ENCODE measurements at regions not wholly inside any gene's neighbourhood (a gene's known extent, or its start where the extent isn't known, plus 50 kb on each side); places are given as distances from the start of the nearest gene placed in this dataset.
"Not testable (repeated sequence)": the region's sequence is repeated elsewhere in the genome, so short reads cannot be mapped to it uniquely, and the experiment has no call there.

DNA sequence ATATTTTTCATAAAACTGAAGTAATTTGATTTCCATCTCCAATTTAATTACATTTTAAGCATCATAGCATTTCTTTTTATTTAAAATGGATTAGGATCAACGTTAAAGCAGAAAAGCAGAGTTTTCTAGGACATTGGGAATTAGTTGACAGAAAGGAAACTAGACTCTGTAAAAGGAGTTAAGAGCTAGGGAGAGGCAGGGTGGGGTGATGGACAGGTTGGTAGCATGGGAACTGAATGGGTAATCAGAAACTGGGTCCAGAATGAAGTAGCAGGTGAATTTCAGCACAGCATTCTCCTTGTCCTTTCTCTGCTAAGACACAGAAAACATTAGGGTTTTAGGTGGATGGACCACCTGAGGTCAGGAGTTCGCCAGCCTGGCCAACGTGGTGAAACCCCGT lies 97.6 kb downstream of the ANAPC4 start:
- CTCF ChIA-PET = no interaction called here
- POLR2A ChIA-PET = no interaction called here

DNA sequence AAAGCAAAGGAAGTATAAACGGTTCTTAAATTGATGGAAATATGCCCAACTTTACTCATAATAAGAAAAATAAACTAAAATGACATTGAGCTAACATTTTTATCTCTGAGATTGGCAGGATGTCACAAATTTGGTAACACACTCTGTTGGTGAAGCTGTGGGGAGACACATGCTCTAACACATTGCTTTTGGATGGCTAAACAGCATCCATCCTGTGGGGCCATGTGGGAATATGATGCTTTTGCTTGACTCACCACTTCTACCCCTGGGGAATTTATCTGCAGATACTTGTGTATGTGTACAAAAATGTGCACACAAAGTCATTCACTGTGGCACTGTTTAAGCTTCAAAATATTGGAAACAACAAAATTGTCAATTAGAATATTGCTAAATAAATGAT lies 100.2 kb downstream of the ANAPC4 start:
- ChIA-PET POLR2A (no interaction called here), CTCF (interaction anchor here (1.2 to 1.4 kb wide), 2 partner anchors 15 to 37 kb away, joined by 3 read pairs; no protein-coding TSS in a partner anchor)

DNA sequence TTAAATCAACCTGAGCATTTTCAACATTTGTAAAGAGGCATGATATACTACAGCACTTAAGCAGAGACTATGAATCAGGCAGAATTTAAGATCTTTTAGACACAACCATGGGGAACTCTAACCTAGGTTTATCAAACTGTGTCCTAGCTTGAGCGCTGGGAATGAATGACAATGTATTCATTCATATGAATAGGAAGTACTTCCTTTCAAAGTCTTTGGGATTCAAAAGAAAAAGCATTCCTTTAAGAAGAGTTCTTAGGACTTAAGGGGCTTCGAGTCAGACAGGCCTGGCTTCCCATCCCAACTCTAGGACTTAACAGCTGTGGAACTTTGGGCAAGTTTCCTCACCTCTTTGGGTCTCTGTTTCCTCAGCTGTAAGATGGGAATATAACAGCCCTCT lies 104.6 kb downstream of the ANAPC4 start:
- ChIA-PET POLR2A (no interaction called here), CTCF (no interaction called here)

DNA sequence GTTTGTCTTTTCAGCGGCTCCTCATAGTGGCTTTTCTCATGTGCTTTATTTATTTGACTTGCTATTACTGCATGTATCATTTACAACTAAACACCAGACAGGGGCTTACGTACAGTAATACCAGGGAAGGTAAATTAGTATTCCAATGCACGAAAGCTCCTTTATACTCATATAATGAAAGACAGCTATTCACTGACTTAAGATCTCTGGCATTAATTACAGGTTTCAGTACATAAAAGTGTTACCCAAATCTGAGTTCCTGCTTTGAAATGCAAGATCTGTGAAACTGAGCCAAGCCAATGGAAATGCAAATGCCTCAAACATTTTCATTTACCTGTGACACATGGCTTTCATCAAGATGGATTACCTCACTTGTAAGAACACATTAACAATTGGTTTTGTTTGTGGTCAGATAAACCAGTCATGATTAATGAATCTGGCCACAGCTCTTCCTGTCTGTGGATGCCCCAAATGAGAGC lies 107.2 kb downstream of the ANAPC4 start:
- POLR2A ChIA-PET = no interaction called here
- CTCF ChIA-PET = no interaction called here

DNA sequence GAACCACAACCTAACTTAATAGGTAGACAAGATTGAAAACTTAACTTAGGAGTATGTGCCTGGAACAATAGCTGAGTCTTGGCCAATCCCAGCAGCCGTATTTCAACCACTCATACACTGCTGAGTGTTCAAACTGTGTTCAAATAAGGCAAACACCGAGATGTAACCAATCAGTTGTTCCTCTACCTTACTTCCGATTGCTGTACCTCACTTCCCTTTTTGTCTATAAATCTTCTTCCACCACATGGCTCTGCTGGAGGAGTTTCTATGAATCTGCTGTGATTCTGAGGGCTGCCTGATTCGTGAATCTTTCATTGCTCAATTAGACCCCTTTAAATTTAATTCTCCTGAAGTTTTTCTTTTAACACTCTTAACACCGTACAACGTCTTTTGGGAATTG lies 108.0 kb downstream of the ANAPC4 start:
- POLR2A ChIA-PET = no interaction called here

DNA sequence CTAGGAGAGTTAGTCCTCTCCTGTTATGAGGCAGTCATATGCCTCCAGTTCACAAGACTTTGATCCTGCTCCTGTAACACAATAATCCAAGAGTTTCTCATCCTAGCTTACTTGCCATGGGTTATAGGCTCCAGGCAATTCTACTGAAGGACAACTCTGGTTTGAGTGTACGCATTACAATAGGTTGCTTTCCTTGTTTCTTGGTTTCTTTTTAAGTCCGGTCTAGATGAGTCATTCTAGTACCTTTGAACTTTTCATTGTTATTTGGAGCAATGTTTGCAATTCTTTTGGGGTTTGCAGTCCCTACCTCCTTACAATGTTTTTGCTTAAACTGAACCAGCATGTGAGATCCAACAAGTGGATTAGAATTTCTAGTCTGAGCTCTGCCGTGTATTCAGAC lies 109.1 kb downstream of the ANAPC4 start:
- CTCF ChIA-PET = no interaction called here
- POLR2A ChIA-PET = no interaction called here

More for the DNA sequence above, 108.0 kb downstream of the ANAPC4 start:
- CTCF ChIA-PET = no interaction called here

DNA sequence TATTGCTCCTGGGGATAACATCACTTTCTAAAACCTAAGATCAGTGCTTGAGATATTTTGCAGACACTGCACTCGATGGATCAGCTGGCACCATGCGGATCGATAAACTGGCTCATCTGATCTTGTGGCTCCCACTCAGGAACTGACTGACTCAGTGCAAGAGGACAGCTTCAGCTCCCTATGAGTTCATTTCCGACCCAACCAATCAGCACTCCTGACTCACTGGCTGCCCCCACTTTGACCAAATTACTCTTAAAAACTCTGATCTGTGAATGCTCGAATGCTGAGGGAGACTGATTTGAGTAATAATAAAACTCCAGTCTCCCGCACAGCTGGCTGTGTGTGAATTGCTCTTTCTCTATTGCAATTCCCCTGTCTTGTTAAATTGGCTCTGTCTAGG lies 110.1 kb downstream of the ANAPC4 start:
- ChIA-PET CTCF (no interaction called here), POLR2A (no interaction called here)

DNA sequence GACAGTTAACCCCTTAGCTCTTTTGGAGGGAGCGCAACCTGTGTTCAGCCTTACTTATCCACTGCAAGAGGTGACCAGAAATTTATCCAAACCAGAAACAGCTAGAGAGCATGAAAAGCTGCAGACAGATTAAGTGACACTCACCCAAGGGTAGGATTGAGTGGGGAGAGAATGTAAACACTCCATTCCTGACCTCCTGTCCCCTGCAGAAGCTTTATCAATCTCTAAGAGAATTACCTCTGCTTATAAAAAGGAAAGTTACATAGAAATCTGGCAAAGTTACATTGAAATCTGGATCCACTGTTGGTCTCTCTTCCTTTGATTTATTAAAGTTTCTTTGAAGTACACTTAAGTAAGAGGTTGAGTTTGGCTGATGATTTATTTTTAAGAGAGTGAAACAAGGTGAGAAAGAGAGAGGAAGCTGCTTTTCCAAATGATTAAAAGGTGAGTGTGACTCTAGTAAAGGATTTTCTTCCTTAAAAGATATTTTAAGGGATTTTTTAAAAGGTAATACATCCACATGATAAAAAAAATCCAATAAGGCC lies 112.3 kb downstream of the ANAPC4 start:
- POLR2A ChIA-PET = no interaction called here
- CTCF ChIA-PET = no interaction called here

DNA sequence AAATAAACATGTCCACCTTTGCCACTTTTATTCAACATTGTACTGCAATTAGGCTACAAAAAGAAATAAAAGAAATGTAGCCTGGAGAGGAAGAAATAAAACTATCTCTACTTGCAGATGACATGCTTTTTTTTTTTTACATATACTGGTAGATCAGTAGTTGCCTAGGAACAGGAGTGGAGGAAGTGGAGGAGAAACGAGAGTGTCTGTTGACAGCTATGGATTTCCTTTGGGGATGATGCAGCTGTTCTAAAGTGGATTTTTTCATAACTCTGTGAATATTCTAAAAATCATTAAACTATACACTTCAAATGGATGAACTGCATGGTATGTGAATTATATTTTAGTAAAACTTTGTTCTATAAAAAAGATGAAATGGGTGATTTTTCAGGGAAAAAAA lies 116.4 kb downstream of the ANAPC4 start:
- ChIA-PET CTCF (no interaction called here), POLR2A (no interaction called here)

DNA sequence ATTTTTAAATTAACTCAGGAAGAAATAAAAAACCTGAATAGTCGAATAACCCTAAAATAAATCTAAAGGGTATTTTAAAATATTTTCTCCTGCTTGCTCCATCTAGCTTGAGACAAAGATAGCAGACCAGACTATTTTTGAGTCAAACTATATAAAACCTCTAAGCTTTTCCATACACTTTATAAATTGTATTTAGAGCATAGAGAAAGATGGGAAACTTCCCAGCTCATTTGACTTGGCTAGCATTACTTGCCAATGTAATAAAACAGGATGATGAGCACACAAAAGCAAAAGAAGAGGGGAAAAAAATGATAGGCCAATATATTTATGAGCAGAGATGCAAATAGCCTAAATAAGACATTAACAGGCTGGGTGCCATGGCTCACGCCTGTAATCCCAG lies 117.1 kb downstream of the ANAPC4 start:
- ChIA-PET CTCF (no interaction called here), POLR2A (no interaction called here)

DNA sequence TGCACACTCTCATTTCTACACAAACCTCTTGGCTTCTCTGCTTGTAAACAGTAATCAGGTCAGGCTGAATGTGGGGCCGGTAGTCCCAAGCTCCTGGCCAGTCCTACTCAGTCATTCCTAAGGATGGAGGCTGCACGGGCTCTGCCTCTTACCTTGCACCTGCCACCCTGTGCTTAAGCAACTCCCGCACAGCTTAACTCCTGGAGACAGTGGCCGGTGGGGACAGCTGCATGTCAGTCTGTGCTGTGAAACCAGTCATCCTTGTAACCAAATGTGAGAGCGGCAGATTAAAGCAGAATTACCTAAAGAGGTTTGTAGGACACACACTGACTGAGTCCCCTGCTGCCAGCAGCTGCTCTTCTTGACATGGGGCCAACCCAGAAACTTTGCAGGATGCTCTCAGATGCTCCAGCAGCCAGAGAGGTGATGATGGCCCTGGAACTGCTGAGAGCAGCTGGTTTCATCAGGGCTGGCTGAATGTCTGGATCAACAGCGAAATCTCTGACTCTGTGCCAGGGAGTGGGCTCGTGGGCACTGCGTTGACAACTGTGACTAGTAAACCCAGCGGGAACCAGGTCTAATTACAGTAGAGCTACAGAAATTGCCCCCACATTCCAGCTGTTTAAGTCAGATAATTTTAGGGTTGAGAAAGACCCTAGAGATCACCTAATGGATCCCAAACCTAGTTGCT lies 123.7 kb downstream of the ANAPC4 start:
- CTCF ChIA-PET = no interaction called here

DNA sequence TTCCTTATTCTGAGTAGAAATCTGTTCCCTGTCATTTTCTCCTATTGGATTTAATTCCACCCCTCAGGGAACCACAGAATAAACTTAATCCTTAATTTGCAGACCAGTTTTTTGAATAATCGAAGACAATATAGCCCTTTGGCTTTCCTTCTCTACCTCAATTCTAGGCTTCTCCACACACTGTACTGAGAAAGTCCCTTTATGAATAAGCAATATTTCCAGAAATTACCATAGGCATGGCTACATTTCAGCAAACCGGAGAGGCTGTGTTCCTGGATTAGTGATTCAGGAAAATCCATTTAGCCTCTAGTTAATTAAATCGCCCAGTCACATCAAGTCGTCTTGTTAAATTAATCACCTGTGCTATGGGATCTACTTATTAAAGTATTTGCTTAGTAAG lies 125.1 kb downstream of the ANAPC4 start:
- POLR2A ChIA-PET = no interaction called here

More for the DNA sequence above, 123.7 kb downstream of the ANAPC4 start:
- POLR2A ChIA-PET = no interaction called here

DNA sequence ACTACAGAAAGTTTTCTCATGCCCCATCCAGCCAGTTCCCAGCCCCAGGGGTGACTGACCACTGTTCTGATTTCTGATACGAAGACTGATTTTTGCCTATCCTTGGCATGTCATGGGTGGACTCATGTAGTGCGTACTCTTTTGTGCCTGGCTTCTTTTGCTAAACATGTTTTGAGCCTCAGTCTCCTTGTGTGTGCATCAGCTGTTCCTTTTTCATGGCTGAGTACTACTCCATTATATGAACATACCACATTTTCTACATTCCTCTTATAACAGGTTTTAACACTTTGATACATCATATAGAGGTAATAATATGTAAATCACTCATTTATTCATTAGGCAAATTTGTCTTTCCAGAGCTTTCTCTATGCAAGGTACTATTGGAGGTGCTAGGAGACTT lies 126.7 kb downstream of the ANAPC4 start:
- ChIA-PET CTCF (no interaction called here), POLR2A (no interaction called here)

More for the DNA sequence above, 125.1 kb downstream of the ANAPC4 start:
- CTCF ChIA-PET = no interaction called here

DNA sequence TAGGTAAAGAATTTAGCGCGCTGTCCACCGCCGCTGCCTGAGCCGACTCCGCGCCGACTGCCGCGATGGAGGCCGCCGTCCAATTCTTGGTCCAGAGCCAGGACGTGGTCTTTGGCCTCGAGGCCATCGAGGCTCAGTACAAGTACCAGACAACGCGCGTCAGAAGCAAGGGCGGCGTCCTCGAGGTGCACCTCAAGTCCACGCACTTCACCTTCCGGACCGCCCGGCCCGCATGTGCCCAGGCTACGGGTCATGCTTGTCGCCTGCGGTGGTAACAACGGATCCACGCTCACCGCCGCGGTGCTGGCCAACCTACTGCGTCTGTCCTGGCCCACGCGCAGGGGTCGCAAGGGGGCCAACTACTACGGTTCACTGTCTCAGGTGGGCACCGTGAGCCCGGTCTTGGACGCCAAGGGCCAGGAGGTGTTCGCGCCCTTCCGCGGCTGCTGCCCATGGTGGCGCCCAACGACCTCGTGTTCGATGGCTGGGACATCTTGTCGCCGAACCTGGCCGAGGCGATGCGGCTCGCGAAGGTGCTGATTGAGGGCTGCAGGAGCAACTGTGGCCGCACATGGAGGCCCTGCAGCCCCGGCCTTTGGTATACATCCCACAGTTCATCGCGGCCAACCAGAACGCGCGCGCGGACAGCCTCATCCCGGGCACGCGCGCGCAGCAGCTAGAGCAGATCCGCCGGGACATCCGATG lies 128.0 kb downstream of the ANAPC4 start:
- POLR2A ChIA-PET = no interaction called here
- CTCF ChIA-PET = no interaction called here

DNA sequence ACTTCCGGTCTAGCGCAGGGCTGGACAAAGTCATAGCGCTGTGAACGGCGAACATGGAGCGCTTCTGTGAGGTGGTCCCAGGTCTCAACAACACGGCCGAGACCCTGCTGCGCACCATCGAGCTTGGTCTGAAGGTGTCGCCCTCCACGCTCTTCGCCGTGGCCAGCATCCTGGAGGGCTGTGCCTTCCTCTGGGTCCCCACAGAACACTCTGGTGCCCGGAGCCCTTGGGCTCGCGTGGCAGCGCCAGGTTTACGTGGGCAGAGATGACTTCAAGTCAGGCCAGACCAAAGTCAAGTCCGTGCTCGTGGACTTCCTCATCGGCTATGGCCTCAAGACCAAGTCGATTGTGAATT lies 128.6 kb downstream of the ANAPC4 start:
- CTCF ChIA-PET = no interaction called here

DNA sequence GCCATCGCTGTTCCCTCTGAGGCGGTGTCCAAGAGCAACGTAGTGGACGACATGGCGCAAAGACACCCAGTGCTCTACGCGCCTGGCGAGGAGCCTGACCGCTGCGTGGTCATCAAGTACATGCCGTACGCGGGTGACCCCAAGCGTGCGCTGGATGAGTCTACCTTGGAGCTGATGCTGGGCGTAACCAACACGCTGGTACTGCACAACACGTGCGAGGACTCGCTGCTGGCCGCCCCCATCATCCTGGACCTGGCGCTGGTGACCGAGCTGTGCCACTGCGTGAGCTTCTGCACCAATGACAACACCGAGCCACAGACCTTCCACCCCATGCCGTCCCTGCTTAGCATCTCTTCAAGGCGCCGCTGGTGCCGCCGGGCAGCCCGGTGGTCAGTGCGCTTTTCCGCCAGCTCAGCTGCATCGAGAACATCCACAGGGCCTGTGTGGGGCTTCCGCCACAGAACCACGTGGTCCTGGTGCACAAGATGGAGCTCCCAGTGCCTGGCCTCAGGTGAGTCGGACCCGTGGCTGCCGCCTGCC lies 129.0 kb downstream of the ANAPC4 start:
- ChIA-PET POLR2A (no interaction called here), CTCF (interaction anchor here (0.6 kb wide), 1 partner anchor 311 kb away, joined by 3 read pairs; no protein-coding TSS in a partner anchor)

More for the DNA sequence above, 128.6 kb downstream of the ANAPC4 start:
- POLR2A ChIA-PET = no interaction called here

DNA sequence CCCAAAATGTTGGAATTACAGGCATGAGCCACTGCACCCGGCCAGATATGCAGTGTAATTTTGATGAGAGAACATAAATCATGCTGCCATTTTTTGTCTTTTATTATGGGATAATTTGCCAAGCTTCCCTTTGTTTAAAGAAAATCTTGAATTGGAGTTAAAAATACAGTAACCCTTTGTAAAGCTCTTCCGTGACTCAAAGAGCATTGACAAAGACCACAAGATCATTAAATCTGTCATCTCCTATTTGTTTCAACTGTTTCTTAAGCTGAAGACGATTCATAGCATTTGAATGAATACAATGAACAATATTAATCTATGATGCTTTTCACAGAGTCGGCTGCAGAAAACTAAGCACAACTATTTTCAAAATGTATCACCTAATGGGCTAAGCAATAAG lies 132.6 kb downstream of the ANAPC4 start:
- CTCF ChIA-PET = no interaction called here
- POLR2A ChIA-PET = no interaction called here

DNA sequence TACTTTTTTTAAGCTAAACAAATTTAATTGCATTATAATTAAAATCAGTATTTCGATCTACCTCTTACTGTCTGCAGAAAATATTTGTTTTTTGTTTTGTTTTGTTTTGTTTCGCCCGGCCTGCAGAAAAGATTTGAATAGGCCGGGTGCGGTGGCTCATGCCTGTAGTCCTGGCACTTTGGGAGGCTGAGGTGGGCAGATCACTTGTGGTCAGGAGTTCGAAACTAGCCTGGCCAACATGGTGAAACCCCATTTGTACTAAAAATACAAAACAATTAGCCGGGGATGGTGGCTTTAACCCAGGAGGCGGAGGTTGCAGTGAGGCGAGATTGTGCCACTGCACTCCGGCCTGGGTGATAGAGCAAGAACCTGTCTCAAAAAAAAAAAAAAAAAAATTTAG lies 134.8 kb downstream of the ANAPC4 start:
- POLR2A ChIA-PET, CTCF ChIA-PET: not testable (repeated sequence)

DNA sequence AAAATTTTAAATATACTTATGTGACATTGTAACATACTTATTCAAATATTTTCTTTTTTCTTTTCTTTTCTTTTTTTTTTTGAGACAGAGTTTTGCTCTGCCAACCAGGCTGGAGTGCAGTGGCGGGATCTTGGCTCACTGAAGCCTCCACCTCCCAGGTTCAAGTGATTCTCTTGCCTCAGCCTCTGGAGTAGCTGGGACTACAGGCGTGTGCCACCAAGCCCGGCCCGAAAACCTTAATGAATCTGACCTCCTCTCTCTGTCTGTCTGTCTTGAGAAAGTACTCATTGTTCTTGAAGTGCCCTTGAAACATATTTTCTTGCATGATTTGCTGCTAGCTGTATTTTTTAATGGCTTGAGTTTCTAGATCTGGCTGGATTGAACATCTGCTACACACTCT lies 136.8 kb downstream of the ANAPC4 start:
- ChIA-PET POLR2A (no interaction called here), CTCF (no interaction called here)

DNA sequence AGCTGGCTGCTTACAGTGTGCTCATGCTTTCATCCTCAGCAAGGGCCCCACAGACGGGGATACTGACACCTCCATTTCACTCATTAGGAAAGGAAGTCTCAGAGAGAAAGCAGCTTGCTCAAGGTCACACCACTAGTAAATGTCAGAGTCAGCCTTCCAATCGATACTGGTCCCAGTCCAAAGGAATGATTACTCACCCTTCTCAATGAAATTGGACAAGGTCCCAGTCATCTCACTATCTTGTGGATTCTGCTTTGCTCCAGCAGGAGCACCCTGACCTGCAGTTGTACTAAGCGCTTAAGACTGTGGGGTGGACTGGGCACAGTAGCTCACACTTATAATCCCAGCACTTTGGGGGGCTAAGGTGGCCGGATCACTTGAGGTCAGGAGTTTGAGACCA lies 132.2 kb upstream of the SLC34A2 start:
- CTCF ChIA-PET = no interaction called here

DNA sequence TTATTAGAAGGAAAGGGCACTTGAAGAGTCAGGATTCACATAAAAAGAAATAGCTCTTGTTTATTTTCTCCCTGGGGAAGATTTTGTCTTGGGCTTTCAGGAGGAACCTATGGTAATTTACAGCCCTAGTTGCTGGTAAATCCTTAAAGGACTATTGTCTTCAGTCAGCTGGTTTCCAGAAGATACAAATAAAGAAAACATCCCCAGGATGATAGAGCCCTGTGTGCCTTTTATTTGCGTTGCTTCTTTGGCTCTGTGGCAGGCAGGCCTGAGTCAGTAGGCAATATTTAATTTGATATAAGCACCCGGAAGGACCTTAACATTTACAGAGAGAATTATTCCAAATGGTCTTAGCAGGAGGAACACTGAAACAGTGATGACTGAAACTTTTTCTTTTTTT lies 131.0 kb upstream of the SLC34A2 start:
- CTCF ChIA-PET = no interaction called here
- POLR2A ChIA-PET = no interaction called here

More for the DNA sequence above, 132.2 kb upstream of the SLC34A2 start:
- POLR2A ChIA-PET = no interaction called here

Measured in activated CD8-positive, alpha-beta memory T cell treated with anti-CD3 and anti-CD28 coated beads for 36 hours (primary cell).